ENCODE measurements at regions not wholly inside any gene's neighbourhood (a gene's known extent, or its start where the extent isn't known, plus 50 kb on each side); places are given as distances from the start of the nearest gene placed in this dataset.

- Histone ChIP-seq H2AFZ (ENCODE audit: low read length) (no peak overlapping the region), H4K20me1 (ENCODE audit: insufficient read depth, low read length) (no peaks in the 10 kb centered on the region), H3K9me3 (ENCODE audit: low read length) (no peaks in the 10 kb centered on the region), H3K27me3 (ENCODE audit: insufficient read depth, low read length) (no peaks in the 10 kb centered on the region), H3F3A (ENCODE audit: insufficient read depth, low read length) (no peaks in the 10 kb centered on the region), H3K36me3 (ENCODE audit: insufficient read depth, low read length) (no peaks in the 10 kb centered on the region), H3K27ac (ENCODE audit: low read depth, low read length, poor library complexity, severe bottlenecking) (no peak overlapping the region), H3K4me3 (ENCODE audit: low read depth, low read length, poor library complexity, severe bottlenecking) (no peak overlapping the region), H3K9ac (ENCODE audit: low read length) (no peak overlapping the region), H3K4me1 (ENCODE audit: insufficient read depth, low read length, severe bottlenecking) (no peaks in the 10 kb centered on the region), H3K9me2 (ENCODE audit: low read depth, low read length) (no peaks in the 10 kb centered on the region), H3K79me2 (ENCODE audit: insufficient read depth, low read length) (no peaks in the 10 kb centered on the region), H3K4me2 (ENCODE audit: low read length) (no peak overlapping the region)
- TF ChIP-seq EZH2 (IDR thresholded peaks at IDR 0.05; ENCODE audit: borderline replicate concordance, low read length) (no peak), CTCF (IDR thresholded peaks at IDR 0.05; ENCODE audit: low read length) (no peak)
Observed at GRCh38 chr2:160838691-160839090, 321.5 kb upstream of the TANK start.

- Histone ChIP-seq H3K79me2 (ENCODE audit: insufficient read depth, low read length) (no peaks in the 10 kb centered on the region), H3K4me2 (ENCODE audit: low read length) (no peak overlapping the region), H3K27ac (ENCODE audit: low read depth, low read length, poor library complexity, severe bottlenecking) (no peak overlapping the region), H3K4me3 (ENCODE audit: low read depth, low read length, poor library complexity, severe bottlenecking) (no peak overlapping the region), H4K20me1 (ENCODE audit: insufficient read depth, low read length) (no peaks in the 10 kb centered on the region), H3K9me2 (ENCODE audit: low read depth, low read length) (no peaks in the 10 kb centered on the region), H3K36me3 (ENCODE audit: insufficient read depth, low read length) (no peaks in the 10 kb centered on the region), H3K9ac (ENCODE audit: low read length) (no peak overlapping the region), H3K9me3 (ENCODE audit: low read length) (no peaks in the 10 kb centered on the region), H3K4me1 (ENCODE audit: insufficient read depth, low read length, severe bottlenecking) (no peaks in the 10 kb centered on the region), H3K27me3 (ENCODE audit: insufficient read depth, low read length) (no peaks in the 10 kb centered on the region), H3F3A (ENCODE audit: insufficient read depth, low read length) (no peaks in the 10 kb centered on the region), H2AFZ (ENCODE audit: low read length) (no peak overlapping the region)
- no peak for TF ChIP-seq CTCF (IDR thresholded peaks at IDR 0.05; ENCODE audit: low read length)
- no peak for TF ChIP-seq EZH2 (IDR thresholded peaks at IDR 0.05; ENCODE audit: borderline replicate concordance, low read length)
Observed at GRCh38 chr2:160842286-160842685, 317.9 kb upstream of the TANK start.

- Histone ChIP-seq H3K9ac (ENCODE audit: low read length) (no peak overlapping the region), H3K79me2 (ENCODE audit: insufficient read depth, low read length) (no peaks in the 10 kb centered on the region), H4K20me1 (ENCODE audit: insufficient read depth, low read length) (no peaks in the 10 kb centered on the region), H2AFZ (ENCODE audit: low read length) (no peak overlapping the region), H3K4me2 (ENCODE audit: low read length) (no peak overlapping the region), H3K9me2 (ENCODE audit: low read depth, low read length) (no peaks in the 10 kb centered on the region), H3K9me3 (ENCODE audit: low read length) (no peaks in the 10 kb centered on the region), H3K36me3 (ENCODE audit: insufficient read depth, low read length) (no peaks in the 10 kb centered on the region), H3K4me3 (ENCODE audit: low read depth, low read length, poor library complexity, severe bottlenecking) (no peak overlapping the region), H3F3A (ENCODE audit: insufficient read depth, low read length) (no peaks in the 10 kb centered on the region), H3K27ac (ENCODE audit: low read depth, low read length, poor library complexity, severe bottlenecking) (no peak overlapping the region), H3K4me1 (ENCODE audit: insufficient read depth, low read length, severe bottlenecking) (no peaks in the 10 kb centered on the region), H3K27me3 (ENCODE audit: insufficient read depth, low read length) (no peaks in the 10 kb centered on the region)
- TF ChIP-seq EZH2 (IDR thresholded peaks at IDR 0.05; ENCODE audit: borderline replicate concordance, low read length) (no peak), CTCF (IDR thresholded peaks at IDR 0.05; ENCODE audit: low read length) (no peak)
Observed at GRCh38 chr2:160859096-160859495, 301.1 kb upstream of the TANK start.
